Parathyroid adenoma (tissue), 2 donors: ENCODE measurements at regions not wholly inside any gene's neighbourhood (a gene's known extent, or its start where the extent isn't known, plus 50 kb on each side); places are given as distances from the start of the nearest gene placed in this dataset.

Experiments used
- H2AFZ ChIP-seq: fragments of 300-600 bp; sonication (generic); one replicate; pipeline ENCODE4 v1.7.0; 2017; ENCODE audit warnings: antibody characterized with exemption, mild to moderate bottlenecking
- H3K27ac ChIP-seq: fragments of 300-600 bp; sonication (generic); one replicate; pipeline ENCODE4 v1.7.0; 2017
- H3K27me3 ChIP-seq: fragments of 300-600 bp; sonication (generic); one replicate; pipeline ENCODE4 v1.7.0; 2017; ENCODE audit warnings: low read length; ENCODE audit not compliant: control insufficient read depth, insufficient read depth
- H3K36me3 ChIP-seq: fragments of 300-600 bp; sonication (generic); one replicate; pipeline ENCODE4 v1.7.0; 2017; ENCODE audit warnings: low read length; ENCODE audit not compliant: control insufficient read depth, insufficient read depth
- H3K4me1 ChIP-seq: fragments of 300-600 bp; sonication (generic); one replicate; pipeline ENCODE4 v1.7.0; 2017; ENCODE audit warnings: control low read depth
- H3K4me2 ChIP-seq: fragments of 300-600 bp; sonication (generic); one replicate; pipeline ENCODE4 v1.7.0; 2017; ENCODE audit warnings: low read length
- H3K4me3 ChIP-seq: fragments of 300-600 bp; sonication (generic); one replicate; pipeline ENCODE4 v1.7.0; 2017; ENCODE audit warnings: low read depth, low read length
- H3K79me2 ChIP-seq: fragments of 300-600 bp; sonication (generic); one replicate; pipeline ENCODE4 v1.7.0; 2017; ENCODE audit warnings: control low read depth
- H3K9ac ChIP-seq: fragments of 300-600 bp; sonication (generic); one replicate; pipeline ENCODE4 v1.7.0; 2017; ENCODE audit warnings: mild to moderate bottlenecking
- H3K9me3 ChIP-seq: fragments of 300-600 bp; sonication (generic); one replicate; pipeline ENCODE4 v1.7.0; 2017; ENCODE audit warnings: low read length; ENCODE audit not compliant: control insufficient read depth
- TF ChIP-seq, protein P1 (sequence below): fragments of 300-600 bp; sonication (generic); IDR thresholded peaks from one replicate; pipeline ENCODE4 v1.7.0; 2017; ENCODE audit warnings: antibody characterized with exemption, mild to moderate bottlenecking
- donor health status: primary hyperparathyroidism.

DNA sequence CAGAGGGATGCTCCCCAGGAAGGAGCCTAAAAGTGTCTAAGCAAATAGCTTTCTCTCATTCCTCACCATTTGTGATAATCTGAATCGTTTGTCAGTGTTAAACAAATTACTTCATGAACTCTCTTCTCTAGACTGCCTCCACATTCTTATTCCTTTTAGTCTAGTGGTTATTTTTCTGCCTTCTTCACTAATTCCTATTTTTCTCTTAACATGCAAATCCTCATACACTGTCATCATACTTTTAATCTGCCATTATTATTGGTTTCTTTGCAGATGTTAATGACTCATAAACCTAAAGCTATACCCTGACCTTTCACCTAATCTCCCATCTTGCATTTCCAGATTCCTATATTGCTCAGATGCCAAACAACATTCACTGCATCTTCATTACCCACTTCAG lies 428.9 kb downstream of the EFNA5 start:
- H3K4me3 ChIP-seq = no peak overlapping the region
- no peaks in the 10 kb centered on the region for H3K36me3 ChIP-seq
- H2AFZ ChIP-seq = no peak overlapping the region
- no peak overlapping the region for H3K27ac ChIP-seq
- no peak overlapping the region for H3K4me2 ChIP-seq
- H3K27me3 ChIP-seq = no peaks in the 10 kb centered on the region
- no peaks in the 10 kb centered on the region for H3K79me2 ChIP-seq
- no peaks in the 10 kb centered on the region for H3K9me3 ChIP-seq
- no peaks in the 10 kb centered on the region for H3K4me1 ChIP-seq
- no peak overlapping the region for H3K9ac ChIP-seq
- TF ChIP-seq, protein P1, sequence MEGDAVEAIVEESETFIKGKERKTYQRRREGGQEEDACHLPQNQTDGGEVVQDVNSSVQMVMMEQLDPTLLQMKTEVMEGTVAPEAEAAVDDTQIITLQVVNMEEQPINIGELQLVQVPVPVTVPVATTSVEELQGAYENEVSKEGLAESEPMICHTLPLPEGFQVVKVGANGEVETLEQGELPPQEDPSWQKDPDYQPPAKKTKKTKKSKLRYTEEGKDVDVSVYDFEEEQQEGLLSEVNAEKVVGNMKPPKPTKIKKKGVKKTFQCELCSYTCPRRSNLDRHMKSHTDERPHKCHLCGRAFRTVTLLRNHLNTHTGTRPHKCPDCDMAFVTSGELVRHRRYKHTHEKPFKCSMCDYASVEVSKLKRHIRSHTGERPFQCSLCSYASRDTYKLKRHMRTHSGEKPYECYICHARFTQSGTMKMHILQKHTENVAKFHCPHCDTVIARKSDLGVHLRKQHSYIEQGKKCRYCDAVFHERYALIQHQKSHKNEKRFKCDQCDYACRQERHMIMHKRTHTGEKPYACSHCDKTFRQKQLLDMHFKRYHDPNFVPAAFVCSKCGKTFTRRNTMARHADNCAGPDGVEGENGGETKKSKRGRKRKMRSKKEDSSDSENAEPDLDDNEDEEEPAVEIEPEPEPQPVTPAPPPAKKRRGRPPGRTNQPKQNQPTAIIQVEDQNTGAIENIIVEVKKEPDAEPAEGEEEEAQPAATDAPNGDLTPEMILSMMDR = no peak

DNA sequence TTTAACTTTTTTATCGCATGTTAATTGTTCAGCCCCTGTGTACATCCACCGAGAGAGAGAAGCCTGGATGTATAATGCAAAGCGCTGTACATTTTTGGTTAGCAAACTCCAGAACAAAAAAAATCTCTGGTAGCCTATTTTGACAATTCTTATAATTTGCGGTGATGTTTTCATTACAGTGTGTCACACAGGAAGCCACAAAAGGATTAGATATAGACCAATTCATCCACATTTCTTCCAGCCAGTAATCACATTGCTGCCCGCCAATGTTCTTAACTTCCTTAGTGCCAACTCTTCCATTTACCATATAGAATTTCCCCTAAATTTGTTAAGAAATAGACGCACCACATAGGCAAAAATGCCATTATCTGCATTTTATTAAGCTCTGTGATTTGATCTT lies 435.6 kb downstream of the EFNA5 start:
- no peak overlapping the region for H3K4me3 ChIP-seq
- H3K9me3 ChIP-seq = no peaks in the 10 kb centered on the region
- H3K36me3 ChIP-seq = no peaks in the 10 kb centered on the region
- no peak overlapping the region for H3K9ac ChIP-seq
- TF ChIP-seq, protein P1 = no peak
- no peaks in the 10 kb centered on the region for H3K27me3 ChIP-seq
- no peak overlapping the region for H2AFZ ChIP-seq
- H3K79me2 ChIP-seq = no peaks in the 10 kb centered on the region
- H3K4me2 ChIP-seq = no peak overlapping the region
- H3K27ac ChIP-seq = no peak overlapping the region
- H3K4me1 ChIP-seq = no peaks in the 10 kb centered on the region

DNA sequence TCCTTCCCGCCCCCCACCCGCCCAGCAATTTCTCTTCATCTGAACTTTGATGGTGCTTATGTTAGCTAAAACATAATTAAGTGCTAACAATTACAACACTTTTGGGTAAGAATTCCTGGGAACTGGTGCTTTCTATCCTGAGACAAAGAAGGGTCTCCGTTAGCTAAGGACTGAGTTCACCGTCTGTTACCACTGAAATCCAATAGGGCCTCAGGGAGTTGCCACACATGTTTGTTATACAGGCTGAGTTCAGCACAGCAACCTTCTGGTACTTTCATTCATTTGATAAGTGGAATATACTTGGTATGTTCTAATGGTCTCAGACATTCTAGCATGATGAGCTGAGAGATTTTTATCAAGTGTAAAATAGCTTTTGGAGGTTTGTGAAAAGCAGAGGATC lies 437.9 kb downstream of the EFNA5 start:
- H3K4me1 ChIP-seq = no peaks in the 10 kb centered on the region
- TF ChIP-seq, protein P1 = no peak

DNA sequence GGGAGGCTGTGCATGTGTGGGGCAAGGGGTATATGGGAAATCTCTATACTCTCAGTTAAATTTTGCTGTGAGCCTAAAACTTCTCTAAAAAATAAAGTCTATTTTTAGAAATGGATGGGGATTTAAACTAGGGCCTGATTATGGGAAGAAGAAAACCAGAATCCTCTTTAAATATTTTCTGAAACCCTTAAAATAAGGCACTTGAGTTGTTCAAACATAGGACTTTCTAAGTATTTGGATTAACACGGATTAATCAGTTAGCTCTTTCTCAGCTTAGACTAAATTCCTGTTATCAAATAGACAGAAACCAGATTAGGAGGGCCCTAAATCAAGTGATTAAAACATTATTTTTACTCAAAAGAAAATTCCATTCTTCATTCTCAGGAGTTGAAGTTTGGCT lies 438.4 kb downstream of the EFNA5 start:
- Histone ChIP-seq H3K4me3 (no peak overlapping the region), H2AFZ (no peak overlapping the region), H3K36me3 (no peaks in the 10 kb centered on the region), H3K27me3 (no peaks in the 10 kb centered on the region), H3K79me2 (no peaks in the 10 kb centered on the region), H3K9ac (no peak overlapping the region), H3K4me1 (no peaks in the 10 kb centered on the region), H3K27ac (no peak overlapping the region), H3K9me3 (no peaks in the 10 kb centered on the region), H3K4me2 (no peak overlapping the region)
- TF ChIP-seq, protein P1 = no peak

More for the DNA sequence above, 437.9 kb downstream of the EFNA5 start:
- Histone ChIP-seq H2AFZ (no peak overlapping the region), H3K9ac (no peak overlapping the region), H3K9me3 (no peaks in the 10 kb centered on the region), H3K79me2 (no peaks in the 10 kb centered on the region), H3K27ac (no peak overlapping the region), H3K4me2 (no peak overlapping the region), H3K27me3 (no peaks in the 10 kb centered on the region), H3K4me3 (no peak overlapping the region), H3K36me3 (no peaks in the 10 kb centered on the region)

DNA sequence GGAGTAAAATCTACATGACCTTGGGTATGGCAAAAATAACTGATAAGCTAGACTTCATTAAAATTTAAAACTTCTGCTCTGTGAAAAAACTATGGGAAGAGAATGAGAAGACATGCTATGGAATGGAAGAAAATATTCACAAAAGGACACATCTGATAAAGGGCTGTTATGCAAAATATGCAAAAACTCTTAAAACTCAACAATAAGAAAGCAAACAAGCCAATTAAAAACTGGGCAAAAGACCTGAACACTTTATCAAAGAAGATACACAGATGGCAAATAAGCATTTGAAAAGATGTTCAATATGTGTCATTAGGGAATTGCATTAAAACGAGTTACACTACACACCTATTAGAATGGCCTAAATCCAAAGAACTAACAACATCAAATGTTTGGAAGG lies 439.5 kb downstream of the EFNA5 start:
- no peaks in the 10 kb centered on the region for H3K36me3 ChIP-seq
- TF ChIP-seq, protein P1 = no peak
- no peaks in the 10 kb centered on the region for H3K9me3 ChIP-seq
- no peak overlapping the region for H3K4me3 ChIP-seq
- no peak overlapping the region for H3K27ac ChIP-seq
- no peak overlapping the region for H2AFZ ChIP-seq
- H3K4me2 ChIP-seq = no peak overlapping the region
- no peaks in the 10 kb centered on the region for H3K4me1 ChIP-seq
- H3K27me3 ChIP-seq = no peaks in the 10 kb centered on the region
- H3K9ac ChIP-seq = no peak overlapping the region
- no peaks in the 10 kb centered on the region for H3K79me2 ChIP-seq
